SK-N-SH treated with all-trans-retinoic acid at 6 μM for 48 hours (cell line): ENCODE measurements at regions not wholly inside any gene's neighbourhood (a gene's known extent, or its start where the extent isn't known, plus 50 kb on each side); places are given as distances from the start of the nearest gene placed in this dataset.

Source experiments
- BACH2 ChIP-seq: fragments of 250-450 bp; sonication (Bioruptor Pico); IDR thresholded peaks from 2 replicates; pipeline ENCODE4 v1.9.0; 2021; ENCODE audit warnings: mild to moderate bottlenecking, borderline replicate concordance
- CREB5 ChIP-seq: fragments of 250-450 bp; sonication (Bioruptor Pico); IDR thresholded peaks from 2 replicates; pipeline ENCODE4 v1.5.1; 2020; ENCODE audit warnings: low read depth, mild to moderate bottlenecking, moderate library complexity
- GLIS3 ChIP-seq: fragments of 250-450 bp; sonication (Bioruptor Pico); IDR thresholded peaks from 2 replicates; pipeline ENCODE4 v1.5.0; 2020; ENCODE audit warnings: mild to moderate bottlenecking, moderate library complexity
- PPARA ChIP-seq: fragments of 250-450 bp; sonication (Bioruptor Pico); IDR thresholded peaks from 2 replicates; pipeline ENCODE4 v1.5.0; 2020; ENCODE audit warnings: mild to moderate bottlenecking, borderline replicate concordance
- RARB ChIP-seq: fragments of 250-450 bp; sonication (Bioruptor Pico); IDR thresholded peaks from 2 replicates; pipeline ENCODE4 v1.8.0; 2021; ENCODE audit warnings: mild to moderate bottlenecking, moderate library complexity
- SNAI2 ChIP-seq: fragments of 250-450 bp; sonication (Bioruptor Pico); IDR thresholded peaks from 2 replicates; pipeline ENCODE4 v1.5.0; 2020; ENCODE audit warnings: mild to moderate bottlenecking, moderate library complexity
- ZNF8 ChIP-seq: fragments of 450-650 bp; formaldehyde crosslinking; IDR thresholded peaks from 2 replicates; pipeline ENCODE4 v1.5.0; 2020; ENCODE audit warnings: mild to moderate bottlenecking, moderate library complexity

GRCh38 chr17:68682903-68683302, 81.7 kb upstream of the FAM20A start:
- TF ChIP-seq CREB5 (no peak), PPARA (no peak), BACH2 (CRISPR knock-in tag) (no peak), ZNF8 (no peak), SNAI2 (no peak), RARB (CRISPR knock-in tag) (no peak), GLIS3 (CRISPR knock-in tag) (no peak)
